ENCODE measurements at regions not wholly inside any gene's neighbourhood (a gene's known extent, or its start where the extent isn't known, plus 50 kb on each side); places are given as distances from the start of the nearest gene placed in this dataset.

DNA sequence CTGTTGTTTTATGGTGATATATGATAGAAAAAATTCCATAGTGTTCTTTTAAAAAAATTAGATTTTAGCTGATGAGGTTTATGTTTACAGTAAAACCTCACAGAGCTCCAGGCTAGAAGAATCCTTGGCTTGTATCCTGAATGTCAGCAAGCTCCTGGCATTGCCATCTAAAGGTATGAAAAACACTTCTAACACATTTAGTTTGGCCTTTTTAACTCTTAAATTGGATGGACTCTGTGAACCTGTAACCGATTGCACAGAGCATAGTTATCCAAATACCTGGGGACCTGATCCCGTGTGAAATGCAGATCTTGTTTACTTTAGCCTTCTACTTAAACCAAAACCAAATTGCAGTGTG is 241.1 kb upstream of the DCN start:
- Histone ChIP-seq H3K4me3 (ENCODE audit: low read length) (no peak overlapping the region), H3K27ac (ENCODE audit: low read length) (no peak overlapping the region), H3F3A (ENCODE audit: insufficient read depth, low read length) (no peaks in the 10 kb centered on the region), H3K9me2 (replicated peaks; ENCODE audit: insufficient read depth, low read length) (no peaks in the 10 kb centered on the region), H3K4me2 (ENCODE audit: low read depth, low read length) (no peak overlapping the region), H3K27me3 (replicated peaks; ENCODE audit: insufficient read depth, low read length) (no peaks in the 10 kb centered on the region), H3K9ac (ENCODE audit: low read length) (no peak overlapping the region), H3K9me3 (replicated peaks; ENCODE audit: insufficient read depth, low read length) (no peaks in the 10 kb centered on the region), H4K20me1 (ENCODE audit: insufficient read depth, low read length) (no peaks in the 10 kb centered on the region), H3K4me1 (ENCODE audit: low read length) (no peaks in the 10 kb centered on the region), H3K36me3 (replicated peaks; ENCODE audit: insufficient read depth, low read length) (no peaks in the 10 kb centered on the region), H3K79me2 (ENCODE audit: low read length) (no peaks in the 10 kb centered on the region), H2AFZ (ENCODE audit: low read length) (no peak overlapping the region)
- TF ChIP-seq EZH2 (optimal IDR thresholded peaks at IDR 0.05; ENCODE audit: low read depth, low read length) = no peak
- TF ChIP-seq EZH2phosphoT487 (IDR thresholded peaks at IDR 0.05; ENCODE audit: low read length) = no peak
- TF ChIP-seq, protein P1, sequence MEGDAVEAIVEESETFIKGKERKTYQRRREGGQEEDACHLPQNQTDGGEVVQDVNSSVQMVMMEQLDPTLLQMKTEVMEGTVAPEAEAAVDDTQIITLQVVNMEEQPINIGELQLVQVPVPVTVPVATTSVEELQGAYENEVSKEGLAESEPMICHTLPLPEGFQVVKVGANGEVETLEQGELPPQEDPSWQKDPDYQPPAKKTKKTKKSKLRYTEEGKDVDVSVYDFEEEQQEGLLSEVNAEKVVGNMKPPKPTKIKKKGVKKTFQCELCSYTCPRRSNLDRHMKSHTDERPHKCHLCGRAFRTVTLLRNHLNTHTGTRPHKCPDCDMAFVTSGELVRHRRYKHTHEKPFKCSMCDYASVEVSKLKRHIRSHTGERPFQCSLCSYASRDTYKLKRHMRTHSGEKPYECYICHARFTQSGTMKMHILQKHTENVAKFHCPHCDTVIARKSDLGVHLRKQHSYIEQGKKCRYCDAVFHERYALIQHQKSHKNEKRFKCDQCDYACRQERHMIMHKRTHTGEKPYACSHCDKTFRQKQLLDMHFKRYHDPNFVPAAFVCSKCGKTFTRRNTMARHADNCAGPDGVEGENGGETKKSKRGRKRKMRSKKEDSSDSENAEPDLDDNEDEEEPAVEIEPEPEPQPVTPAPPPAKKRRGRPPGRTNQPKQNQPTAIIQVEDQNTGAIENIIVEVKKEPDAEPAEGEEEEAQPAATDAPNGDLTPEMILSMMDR (IDR thresholded peaks at IDR 0.05; ENCODE audit: low read length) = no peak
- DNase-seq = no peak

GRCh38 chr12:91422811-91423692 is 240.4 kb upstream of the DCN start:
- no peak for DNase-seq
- no peak overlapping the region for H3K4me2 ChIP-seq (ENCODE audit: low read depth, low read length)
- H3K9me2 ChIP-seq (replicated peaks; ENCODE audit: insufficient read depth, low read length) = no peaks in the 10 kb centered on the region

GRCh38 chr12:91422127-91422526 is 239.5 kb upstream of the DCN start:
- Histone ChIP-seq H4K20me1 (ENCODE audit: insufficient read depth, low read length) (no peaks in the 10 kb centered on the region), H3K36me3 (replicated peaks; ENCODE audit: insufficient read depth, low read length) (no peaks in the 10 kb centered on the region), H3K79me2 (ENCODE audit: low read length) (no peaks in the 10 kb centered on the region), H3K27me3 (replicated peaks; ENCODE audit: insufficient read depth, low read length) (no peaks in the 10 kb centered on the region), H3K4me3 (ENCODE audit: low read length) (no peak overlapping the region), H3K4me2 (ENCODE audit: low read depth, low read length) (no peak overlapping the region), H3K9me2 (replicated peaks; ENCODE audit: insufficient read depth, low read length) (no peaks in the 10 kb centered on the region), H3K9me3 (replicated peaks; ENCODE audit: insufficient read depth, low read length) (no peaks in the 10 kb centered on the region), H3K4me1 (ENCODE audit: low read length) (no peaks in the 10 kb centered on the region), H3F3A (ENCODE audit: insufficient read depth, low read length) (no peaks in the 10 kb centered on the region), H2AFZ (ENCODE audit: low read length) (no peak overlapping the region), H3K27ac (ENCODE audit: low read length) (no peak overlapping the region), H3K9ac (ENCODE audit: low read length) (no peak overlapping the region)
- no peak for TF ChIP-seq EZH2 (optimal IDR thresholded peaks at IDR 0.05; ENCODE audit: low read depth, low read length)
- TF ChIP-seq, protein P1 (IDR thresholded peaks at IDR 0.05; ENCODE audit: low read length) = no peak
- no peak for TF ChIP-seq EZH2phosphoT487 (IDR thresholded peaks at IDR 0.05; ENCODE audit: low read length)
- no peak for DNase-seq

More at GRCh38 chr12:91422811-91423692, 240.4 kb upstream of the DCN start:
- no peaks in the 10 kb centered on the region for H3K79me2 ChIP-seq (ENCODE audit: low read length)
- no peak overlapping the region for H2AFZ ChIP-seq (ENCODE audit: low read length)
- no peak overlapping the region for H3K27ac ChIP-seq (ENCODE audit: low read length)
- TF ChIP-seq EZH2phosphoT487 (IDR thresholded peaks at IDR 0.05; ENCODE audit: low read length) (no peak), EZH2 (optimal IDR thresholded peaks at IDR 0.05; ENCODE audit: low read depth, low read length) (no peak)
- TF ChIP-seq, protein P1 (IDR thresholded peaks at IDR 0.05; ENCODE audit: low read length) = no peak
- no peaks in the 10 kb centered on the region for H4K20me1 ChIP-seq (ENCODE audit: insufficient read depth, low read length)
- H3K36me3 ChIP-seq (replicated peaks; ENCODE audit: insufficient read depth, low read length) = no peaks in the 10 kb centered on the region
- no peak overlapping the region for H3K9ac ChIP-seq (ENCODE audit: low read length)
- no peaks in the 10 kb centered on the region for H3K27me3 ChIP-seq (replicated peaks; ENCODE audit: insufficient read depth, low read length)
- no peak overlapping the region for H3K4me3 ChIP-seq (ENCODE audit: low read length)
- no peaks in the 10 kb centered on the region for H3K4me1 ChIP-seq (ENCODE audit: low read length)
- H3F3A ChIP-seq (ENCODE audit: insufficient read depth, low read length) = no peaks in the 10 kb centered on the region
- no peaks in the 10 kb centered on the region for H3K9me3 ChIP-seq (replicated peaks; ENCODE audit: insufficient read depth, low read length)
